ENCODE measurements at regions not wholly inside any gene's neighbourhood (a gene's known extent, or its start where the extent isn't known, plus 50 kb on each side); places are given as distances from the start of the nearest gene placed in this dataset.
A peak's percentile ranks its signal among the peaks of the same experiment; 100 is the strongest.

DNA sequence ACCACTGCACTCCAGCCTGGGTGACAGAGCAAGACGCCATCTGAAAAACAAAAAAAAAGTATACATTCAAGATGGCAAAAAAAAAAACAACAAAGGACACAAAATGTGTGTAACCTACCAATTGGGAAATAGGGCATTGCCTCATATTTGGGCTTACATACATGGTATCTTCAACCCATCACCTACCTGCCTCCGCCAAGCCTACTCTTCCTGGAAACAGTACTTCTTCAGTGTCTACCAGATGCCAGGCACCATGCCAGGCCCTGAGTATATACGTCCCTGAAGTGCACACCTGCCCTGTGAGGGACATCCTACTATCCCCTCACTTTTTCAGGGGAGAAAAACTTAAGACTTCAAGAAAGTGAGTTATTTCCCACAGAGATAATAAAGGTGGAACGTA, 160.2 kb downstream of the TOMM20 start:
- POLR2A ChIA-PET = interaction anchor here (0.6 kb wide), 1 partner anchor 244 kb away, joined by 3 read pairs; no protein-coding TSS in a partner anchor
- Histone ChIP-seq H3K4me3 (ENCODE audit: low read depth, low read length) (no peak overlapping the region), H3K4me1 (ENCODE audit: control insufficient read depth, insufficient read depth, low read length) (peaks cover 22% of the 10 kb centered on the region), H3K27ac (ENCODE audit: extremely low read depth, low read depth, low read length) (no peak overlapping the region), H3K9me3 (ENCODE audit: control insufficient read depth, insufficient read depth, low read depth, low read length) (no peaks in the 10 kb centered on the region), H3K36me3 (ENCODE audit: control insufficient read depth in 2 of 2, insufficient read depth in 1 of 2, low read length in 2 of 2) (no peaks in the 10 kb centered on the region)
- CTCF ChIA-PET = no interaction called here
- no peak for TF ChIP-seq GFI1B (tag by site-specific recombination; IDR thresholded peaks at IDR 0.05)
- TF ChIP-seq ZBTB48 (tag by site-specific recombination; IDR thresholded peaks at IDR 0.05) = no peak
- no peak for TF ChIP-seq GLIS1 (tag by site-specific recombination; IDR thresholded peaks at IDR 0.05)
- no peak for TF ChIP-seq ZNF629 (tag by site-specific recombination; IDR thresholded peaks at IDR 0.05)
- TF ChIP-seq, protein P1, sequence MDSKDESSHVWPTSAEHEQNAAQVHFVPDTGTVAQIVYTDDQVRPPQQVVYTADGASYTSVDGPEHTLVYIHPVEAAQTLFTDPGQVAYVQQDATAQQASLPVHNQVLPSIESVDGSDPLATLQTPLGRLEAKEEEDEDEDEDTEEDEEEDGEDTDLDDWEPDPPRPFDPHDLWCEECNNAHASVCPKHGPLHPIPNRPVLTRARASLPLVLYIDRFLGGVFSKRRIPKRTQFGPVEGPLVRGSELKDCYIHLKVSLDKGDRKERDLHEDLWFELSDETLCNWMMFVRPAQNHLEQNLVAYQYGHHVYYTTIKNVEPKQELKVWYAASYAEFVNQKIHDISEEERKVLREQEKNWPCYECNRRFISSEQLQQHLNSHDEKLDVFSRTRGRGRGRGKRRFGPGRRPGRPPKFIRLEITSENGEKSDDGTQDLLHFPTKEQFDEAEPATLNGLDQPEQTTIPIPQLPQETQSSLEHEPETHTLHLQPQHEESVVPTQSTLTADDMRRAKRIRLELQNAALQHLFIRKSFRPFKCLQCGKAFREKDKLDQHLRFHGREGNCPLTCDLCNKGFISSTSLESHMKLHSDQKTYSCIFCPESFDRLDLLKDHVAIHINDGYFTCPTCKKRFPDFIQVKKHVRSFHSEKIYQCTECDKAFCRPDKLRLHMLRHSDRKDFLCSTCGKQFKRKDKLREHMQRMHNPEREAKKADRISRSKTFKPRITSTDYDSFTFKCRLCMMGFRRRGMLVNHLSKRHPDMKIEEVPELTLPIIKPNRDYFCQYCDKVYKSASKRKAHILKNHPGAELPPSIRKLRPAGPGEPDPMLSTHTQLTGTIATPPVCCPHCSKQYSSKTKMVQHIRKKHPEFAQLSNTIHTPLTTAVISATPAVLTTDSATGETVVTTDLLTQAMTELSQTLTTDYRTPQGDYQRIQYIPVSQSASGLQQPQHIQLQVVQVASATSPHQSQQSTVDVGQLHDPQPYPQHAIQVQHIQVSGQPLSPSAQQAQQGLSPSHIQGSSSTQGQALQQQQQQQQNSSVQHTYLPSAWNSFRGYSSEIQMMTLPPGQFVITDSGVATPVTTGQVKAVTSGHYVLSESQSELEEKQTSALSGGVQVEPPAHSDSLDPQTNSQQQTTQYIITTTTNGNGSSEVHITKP (tag by site-specific recombination; IDR thresholded peaks at IDR 0.05) = 0 out of 2 replicates have a peak, but pooled peaks have one; percentile 11
- no peak for TF ChIP-seq ZNF623 (tag by site-specific recombination; IDR thresholded peaks at IDR 0.05)
- TF ChIP-seq, protein P2, sequence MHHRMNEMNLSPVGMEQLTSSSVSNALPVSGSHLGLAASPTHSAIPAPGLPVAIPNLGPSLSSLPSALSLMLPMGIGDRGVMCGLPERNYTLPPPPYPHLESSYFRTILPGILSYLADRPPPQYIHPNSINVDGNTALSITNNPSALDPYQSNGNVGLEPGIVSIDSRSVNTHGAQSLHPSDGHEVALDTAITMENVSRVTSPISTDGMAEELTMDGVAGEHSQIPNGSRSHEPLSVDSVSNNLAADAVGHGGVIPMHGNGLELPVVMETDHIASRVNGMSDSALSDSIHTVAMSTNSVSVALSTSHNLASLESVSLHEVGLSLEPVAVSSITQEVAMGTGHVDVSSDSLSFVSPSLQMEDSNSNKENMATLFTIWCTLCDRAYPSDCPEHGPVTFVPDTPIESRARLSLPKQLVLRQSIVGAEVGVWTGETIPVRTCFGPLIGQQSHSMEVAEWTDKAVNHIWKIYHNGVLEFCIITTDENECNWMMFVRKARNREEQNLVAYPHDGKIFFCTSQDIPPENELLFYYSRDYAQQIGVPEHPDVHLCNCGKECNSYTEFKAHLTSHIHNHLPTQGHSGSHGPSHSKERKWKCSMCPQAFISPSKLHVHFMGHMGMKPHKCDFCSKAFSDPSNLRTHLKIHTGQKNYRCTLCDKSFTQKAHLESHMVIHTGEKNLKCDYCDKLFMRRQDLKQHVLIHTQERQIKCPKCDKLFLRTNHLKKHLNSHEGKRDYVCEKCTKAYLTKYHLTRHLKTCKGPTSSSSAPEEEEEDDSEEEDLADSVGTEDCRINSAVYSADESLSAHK (tag by site-specific recombination; IDR thresholded peaks at IDR 0.05) = no peak
- TF ChIP-seq RBAK (tag by site-specific recombination; IDR thresholded peaks at IDR 0.05) = no peak
- TF ChIP-seq, protein P3, sequence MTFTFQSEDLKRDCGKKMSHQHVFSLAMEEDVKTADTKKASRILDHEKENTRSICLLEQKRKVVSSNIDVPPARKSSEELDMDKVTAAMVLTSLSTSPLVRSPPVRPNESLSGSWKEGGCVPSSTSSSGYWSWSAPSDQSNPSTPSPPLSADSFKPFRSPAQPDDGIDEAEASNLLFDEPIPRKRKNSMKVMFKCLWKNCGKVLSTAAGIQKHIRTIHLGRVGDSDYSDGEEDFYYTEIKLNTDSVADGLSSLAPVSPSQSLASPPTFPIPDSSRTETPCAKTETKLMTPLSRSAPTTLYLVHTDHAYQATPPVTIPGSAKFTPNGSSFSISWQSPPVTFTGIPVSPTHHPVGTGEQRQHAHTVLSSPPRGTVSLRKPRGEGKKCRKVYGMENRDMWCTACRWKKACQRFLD (tag by site-specific recombination; IDR thresholded peaks at IDR 0.05) = no peak

DNA sequence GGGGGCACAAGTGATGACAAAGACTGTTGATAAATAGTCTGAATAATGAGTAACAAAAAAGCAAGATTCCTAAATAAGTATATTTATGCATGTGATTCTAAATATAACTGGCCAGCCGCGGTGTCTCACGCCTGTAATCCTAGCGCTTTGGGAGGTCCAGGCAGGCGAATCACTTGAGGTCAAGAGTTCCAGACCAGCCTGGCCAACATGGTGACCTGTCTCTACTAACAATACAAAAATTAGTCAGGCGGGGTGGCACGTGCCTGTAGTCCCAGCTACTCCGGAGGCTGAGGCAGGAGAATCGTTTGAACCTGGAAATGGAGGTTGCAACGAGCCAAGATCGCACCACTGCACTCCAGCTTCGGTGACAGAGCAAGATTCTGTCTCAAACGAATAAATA, 161.5 kb downstream of the TOMM20 start:
- POLR2A ChIA-PET = no interaction called here
- peaks cover 30% of the 10 kb centered on the region for H3K4me1 ChIP-seq (ENCODE audit: control insufficient read depth, insufficient read depth, low read length)

DNA sequence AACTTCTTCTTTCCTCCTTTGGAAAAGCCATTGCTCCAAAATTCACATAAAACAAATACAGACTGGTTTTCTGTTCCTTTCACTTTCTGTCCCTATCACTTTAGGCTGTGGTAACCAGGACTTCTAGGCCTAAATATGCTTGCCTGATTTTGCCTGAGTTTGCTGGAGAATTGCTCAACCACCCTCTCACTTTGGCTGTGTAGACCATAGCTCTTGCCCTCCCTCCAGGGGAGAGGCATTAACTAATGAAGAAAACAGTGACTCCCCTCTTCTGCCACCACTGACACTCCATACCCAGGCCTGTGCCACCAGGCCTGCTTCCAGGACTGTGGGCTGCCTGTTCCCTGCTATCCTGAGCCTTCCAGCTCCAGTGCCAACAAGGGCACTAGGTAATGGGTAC, 163.5 kb downstream of the TOMM20 start:
- no peak overlapping the region for H3K27ac ChIP-seq (ENCODE audit: extremely low read depth, low read depth, low read length)
- H3K9me3 ChIP-seq (ENCODE audit: control insufficient read depth, insufficient read depth, low read depth, low read length) = no peaks in the 10 kb centered on the region
- CTCF ChIA-PET = interaction anchor here (0.9 kb wide), 1 partner anchor 119 kb away, joined by 4 read pairs; no protein-coding TSS in a partner anchor
- no peak overlapping the region for H3K4me3 ChIP-seq (ENCODE audit: low read depth, low read length)
- peaks cover 28% of the 10 kb centered on the region for H3K4me1 ChIP-seq (ENCODE audit: control insufficient read depth, insufficient read depth, low read length)
- TF ChIP-seq MEIS1 (CRISPR knock-in tag; IDR thresholded peaks at IDR 0.05; ENCODE audit: borderline replicate concordance) (no peak), ZNF311 (tag by site-specific recombination; IDR thresholded peaks at IDR 0.05; ENCODE audit: borderline replicate concordance) (no peak), IKZF3 (tag by site-specific recombination; IDR thresholded peaks at IDR 0.05) (no peak), ZNF248 (tag by site-specific recombination; IDR thresholded peaks at IDR 0.05) (no peak), ZIC2 (tag by site-specific recombination; IDR thresholded peaks at IDR 0.05) (no peak), ZNF596 (tag by site-specific recombination; IDR thresholded peaks at IDR 0.05) (no peak), WT1 (tag by site-specific recombination; IDR thresholded peaks at IDR 0.05) (peak; percentile 61), PRDM1 (tag by site-specific recombination; IDR thresholded peaks at IDR 0.05) (peak; percentile 22; the same call in 1 of the 2 replicates)
- no peaks in the 10 kb centered on the region for H3K36me3 ChIP-seq (ENCODE audit: control insufficient read depth in 2 of 2, insufficient read depth in 1 of 2, low read length in 2 of 2)
- POLR2A ChIA-PET = no interaction called here

More for the DNA sequence above, 161.5 kb downstream of the TOMM20 start:
- CTCF ChIA-PET = interaction anchor here (0.6 to 0.7 kb wide), 2 partner anchors 65 to 1642 kb away, joined by 3 to 7 read pairs; no protein-coding TSS in a partner anchor
- no peak for TF ChIP-seq ZNF585B (tag by site-specific recombination; IDR thresholded peaks at IDR 0.05)
- TF ChIP-seq ZBTB17 (tag by site-specific recombination; IDR thresholded peaks at IDR 0.05) = no peak
- TF ChIP-seq HOXC10 (CRISPR knock-in tag; IDR thresholded peaks at IDR 0.05) = no peak
- TF ChIP-seq ZNF292 (tag by site-specific recombination; IDR thresholded peaks at IDR 0.05; ENCODE audit: borderline replicate concordance, low read depth) = no peak
- TF ChIP-seq ZNF660 (tag by site-specific recombination; IDR thresholded peaks at IDR 0.05) = no peak
- no peak for TF ChIP-seq ZNF266 (tag by site-specific recombination; IDR thresholded peaks at IDR 0.05; ENCODE audit: low read depth)
- TF ChIP-seq BCL11A (tag by site-specific recombination; IDR thresholded peaks at IDR 0.05; ENCODE audit: low read depth) = no peak
- TF ChIP-seq ZNF274 (IDR thresholded peaks at IDR 0.05; ENCODE audit: low read length) = no peak
- TF ChIP-seq ZNF274 (tag by site-specific recombination; IDR thresholded peaks at IDR 0.05; ENCODE audit: borderline replicate concordance) = no peak
- no peak for TF ChIP-seq KLF9 (tag by site-specific recombination; IDR thresholded peaks at IDR 0.05; ENCODE audit: low read depth)
- TF ChIP-seq ZNF658 (tag by site-specific recombination; IDR thresholded peaks at IDR 0.05) = no peak
- no peak for TF ChIP-seq YY2 (tag by site-specific recombination; IDR thresholded peaks at IDR 0.05)
- H3K9me3 ChIP-seq (ENCODE audit: control insufficient read depth, insufficient read depth, low read depth, low read length) = no peaks in the 10 kb centered on the region
- no peaks in the 10 kb centered on the region for H3K36me3 ChIP-seq (ENCODE audit: control insufficient read depth in 2 of 2, insufficient read depth in 1 of 2, low read length in 2 of 2)
- H3K4me3 ChIP-seq (ENCODE audit: low read depth, low read length) = no peak overlapping the region
- H3K27ac ChIP-seq (ENCODE audit: extremely low read depth, low read depth, low read length) = no peak overlapping the region

All from HEK293 (cell line).